GM12878 (cell line): ENCODE measurements at regions not wholly inside any gene's neighbourhood (a gene's known extent, or its start where the extent isn't known, plus 50 kb on each side); places are given as distances from the start of the nearest gene placed in this dataset.

Experiments used
- ATAC-seq: fragments of 200-7000 bp; cut with Tn5 transposase; 3 replicates; pipeline ENCODE4 v1.9.1; 2020; ENCODE audit warnings: mild to moderate bottlenecking, moderate library complexity
- BruUV-seq: library from RNA; stranded (reverse); fragments of 400-500 nt; replicated peaks from 2 replicates; lab custom pipeline; 2021; lab: Mats Ljungman, UMichigan
- CTCF ChIA-PET: fragments of 300-600 bp; sonication (Branson Sonifier 250); formaldehyde crosslinking; extraction: SDS; loops from one replicate; lab custom pipeline; 2021; ENCODE audit warnings: inconsistent platforms; lab: Yijun Ruan, JAX
- POLR2A ChIA-PET: fragments of 350-600 bp; formaldehyde crosslinking; extraction: SDS; loops from one replicate; lab custom pipeline; 2021; ENCODE audit warnings: inconsistent platforms; lab: Charles Lee
- RAD21 ChIA-PET: fragments of 300-600 bp; sonication (Branson Sonifier 250); formaldehyde crosslinking; loops from one replicate; lab custom pipeline; 2023; ENCODE audit warnings: antibody characterized with exemption; ENCODE audit not compliant: unreplicated experiment; lab: Charles Lee
- SMC1A ChIA-PET: fragments of 300-600 bp; sonication (Branson Sonifier 250); formaldehyde crosslinking; loops from one replicate; lab custom pipeline; 2023; ENCODE audit not compliant: unreplicated experiment, uncharacterized antibody; lab: Charles Lee
- DNase-seq: peaks from one replicate; pipeline ENCODE4 v3.0.0-alpha.2; 2011; ENCODE audit warnings: low read depth, low spot score
- FAIRE-seq: peaks from 3 replicates; lab custom pipeline; 2011; peaks lifted over from hg19 to GRCh38; lab: Jason Lieb, UNC
- H2AFZ ChIP-seq: 2 replicates; pipeline ENCODE4 v1.6.0; 2011; ENCODE audit warnings: low read depth, low read length, control low read depth; ENCODE audit not compliant: control insufficient read depth
- H3K27ac ChIP-seq: 2 replicates; pipeline ENCODE4 v1.5.1; 2011; ENCODE audit warnings: control low read depth; ENCODE audit not compliant: control insufficient read depth, insufficient read depth
- H3K27me3 ChIP-seq, 2 experiments: replicated peaks in 1 of 2; 2 replicates each; pipeline versions ENCODE4 v1.6.0 to v1.6.1; 2011; ENCODE audit warnings: low read length in 1 of 2; ENCODE audit not compliant: control insufficient read depth in 2 of 2, insufficient read depth in 2 of 2
- H3K36me3 ChIP-seq, 2 experiments: 2 replicates each; pipeline ENCODE4 v1.5.1; 2011; ENCODE audit warnings: low read length in 1 of 2; ENCODE audit not compliant: control insufficient read depth in 2 of 2, insufficient read depth in 2 of 2
- H3K4me1 ChIP-seq: 2 replicates; pipeline ENCODE4 v1.6.1; 2011; ENCODE audit warnings: mild to moderate bottlenecking, low read length, moderate library complexity, mixed read lengths; ENCODE audit not compliant: control insufficient read depth, insufficient read depth
- H3K4me2 ChIP-seq: 2 replicates; pipeline ENCODE4 v1.6.0; 2011; ENCODE audit warnings: control low read depth; ENCODE audit not compliant: control insufficient read depth, insufficient read depth
- H3K4me3 ChIP-seq: fragments of 200-600 bp; sonication (generic); 2 replicates; pipeline ENCODE4 v1.5.1; 2016
- H3K79me2 ChIP-seq: 2 replicates; pipeline ENCODE4 v1.6.0; 2011; ENCODE audit warnings: low read length; ENCODE audit not compliant: control insufficient read depth, insufficient read depth
- H3K9ac ChIP-seq: 2 replicates; pipeline ENCODE4 v1.8.0; 2011; ENCODE audit warnings: low read length, control low read depth, mixed read lengths; ENCODE audit not compliant: control insufficient read depth, insufficient read depth
- H3K9me3 ChIP-seq: replicated peaks from 3 replicates; pipeline ENCODE4 v1.5.1; 2011; ENCODE audit warnings: mild to moderate bottlenecking, low read length; ENCODE audit not compliant: control insufficient read depth, insufficient read depth
- H4K20me1 ChIP-seq: 2 replicates; pipeline ENCODE4 v1.6.0; 2011; ENCODE audit not compliant: control insufficient read depth, insufficient read depth
- ATF7 ChIP-seq: fragments of 450-650 bp; IDR thresholded peaks from 2 replicates; pipeline ENCODE4 v1.6.1; 2016; ENCODE audit warnings: low read depth, mild to moderate bottlenecking
- CUX1 ChIP-seq: IDR thresholded peaks from 2 replicates; pipeline ENCODE4 v1.6.1; 2012; ENCODE audit warnings: improper control_type of control experiment, low read depth, low read length; ENCODE audit not compliant: insufficient replicate concordance
- HCFC1 ChIP-seq: fragments of 150-350 bp; IDR thresholded peaks from 2 replicates; pipeline ENCODE4 v1.6.1; 2014; ENCODE audit warnings: low read length
- HDAC6 ChIP-seq: fragments of 200-600 bp; sonication (generic); IDR thresholded peaks from one replicate; pipeline ENCODE4 v1.8.0; 2017; ENCODE audit warnings: antibody characterized with exemption; ENCODE audit not compliant: unreplicated experiment
- KLF5 ChIP-seq: fragments of 450-650 bp; IDR thresholded peaks from 2 replicates; pipeline ENCODE4 v1.6.1; 2014; ENCODE audit warnings: mild to moderate bottlenecking; ENCODE audit not compliant: partially characterized antibody
- SMAD5 ChIP-seq: IDR thresholded peaks from 2 replicates; pipeline ENCODE4 v1.6.1; 2016; ENCODE audit warnings: antibody characterized with exemption, low read depth
- ZNF687 ChIP-seq: fragments of 450-650 bp; IDR thresholded peaks from 2 replicates; pipeline ENCODE4 v1.6.1; 2017; ENCODE audit warnings: mild to moderate bottlenecking, moderate library complexity
- WGBS: methylation state at CpG from one replicate; pipeline ENCODE4 v1.1.6; 2016; ENCODE audit warnings: low lambda C conversion rate; ENCODE audit not compliant: insufficient replicate concordance, insufficient coverage; ENCODE audit errors: missing lambda C conversion rate; 5-methylcytosine and 5-hydroxymethylcytosine counted together
- in situ Hi-C: fragments of 300-500 bp; cut with MboI; formaldehyde crosslinking; loops from 9 replicates; pipeline ENCODE4 v1.14.3; 2018; ENCODE audit warnings: mixed read lengths
- intact Hi-C: fragments of 100-400 bp; cut with micrococcal nuclease; formaldehyde crosslinking; loops from one replicate; pipeline ENCODE4 v1.14.2; 2022; ENCODE audit not compliant: unreplicated experiment
- TF ChIP-seq, protein P1 (sequence below): fragments of 450-650 bp; IDR thresholded peaks from 2 replicates; pipeline ENCODE4 v1.6.1; 2017; ENCODE audit warnings: low read depth, mild to moderate bottlenecking, moderate library complexity
- TF ChIP-seq, protein P2 (sequence below): fragments of 450-650 bp; IDR thresholded peaks from 2 replicates; pipeline ENCODE4 v1.6.1; 2017; ENCODE audit warnings: mild to moderate bottlenecking, low read depth, inconsistent platforms; ENCODE audit not compliant: poor library complexity, severe bottlenecking

DNA sequence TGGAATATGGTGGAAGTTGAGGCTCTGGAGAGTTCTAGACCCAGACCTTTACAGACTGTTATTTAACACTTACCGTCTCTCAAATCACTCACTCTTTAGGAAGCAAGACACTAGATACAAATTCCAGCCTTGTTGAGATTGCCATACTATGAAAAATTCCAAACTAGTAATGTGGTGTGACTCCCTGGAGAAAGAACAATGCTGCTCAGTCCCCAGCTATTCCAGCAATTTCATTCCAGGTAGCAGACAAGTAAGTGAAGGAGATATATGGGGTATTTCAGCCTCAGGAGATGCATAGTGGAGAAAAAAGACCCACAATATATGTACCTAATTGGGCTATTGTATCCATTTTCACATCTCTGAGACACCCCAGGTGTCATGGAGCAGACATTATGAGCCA, 678.9 kb upstream of the LMO3 start:
- DNase-seq, result no peak
- H3K4me2 ChIP-seq, result no peak overlapping the region
- POLR2A ChIA-PET, result interaction anchor here (0.6 kb wide), 1 partner anchor 69 kb away, joined by 3 read pairs; no protein-coding TSS in a partner anchor
- SMC1A ChIA-PET, result interaction anchor here (0.6 kb wide), 1 partner anchor 142 kb away, joined by 3 read pairs; no protein-coding TSS in a partner anchor
- no peak for FAIRE-seq
- CTCF ChIA-PET, result no interaction called here
- intact Hi-C loops, result no loop called here
- no peak overlapping the region for H3K4me3 ChIP-seq
- no peaks in the 10 kb centered on the region for H3K9me3 ChIP-seq
- RAD21 ChIA-PET, result no interaction called here
- H3K9ac ChIP-seq, result no peak overlapping the region
- no peak overlapping the region for H3K27ac ChIP-seq
- H3K27me3 ChIP-seq, result no peaks in the 10 kb centered on the region
- in situ Hi-C loops, result no loop called here
- ATAC-seq, result no peak
- H3K4me1 ChIP-seq, result no peaks in the 10 kb centered on the region
- no peak overlapping the region for H2AFZ ChIP-seq
- no TSS peak for BruUV-seq
- H4K20me1 ChIP-seq, result no peaks in the 10 kb centered on the region
- TF ChIP-seq, protein P1, sequence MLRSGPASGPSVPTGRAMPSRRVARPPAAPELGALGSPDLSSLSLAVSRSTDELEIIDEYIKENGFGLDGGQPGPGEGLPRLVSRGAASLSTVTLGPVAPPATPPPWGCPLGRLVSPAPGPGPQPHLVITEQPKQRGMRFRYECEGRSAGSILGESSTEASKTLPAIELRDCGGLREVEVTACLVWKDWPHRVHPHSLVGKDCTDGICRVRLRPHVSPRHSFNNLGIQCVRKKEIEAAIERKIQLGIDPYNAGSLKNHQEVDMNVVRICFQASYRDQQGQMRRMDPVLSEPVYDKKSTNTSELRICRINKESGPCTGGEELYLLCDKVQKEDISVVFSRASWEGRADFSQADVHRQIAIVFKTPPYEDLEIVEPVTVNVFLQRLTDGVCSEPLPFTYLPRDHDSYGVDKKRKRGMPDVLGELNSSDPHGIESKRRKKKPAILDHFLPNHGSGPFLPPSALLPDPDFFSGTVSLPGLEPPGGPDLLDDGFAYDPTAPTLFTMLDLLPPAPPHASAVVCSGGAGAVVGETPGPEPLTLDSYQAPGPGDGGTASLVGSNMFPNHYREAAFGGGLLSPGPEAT, result no peak
- no peak for TF ChIP-seq KLF5
- no peak for TF ChIP-seq SMAD5
- no peak for TF ChIP-seq HCFC1
- TF ChIP-seq, protein P2, sequence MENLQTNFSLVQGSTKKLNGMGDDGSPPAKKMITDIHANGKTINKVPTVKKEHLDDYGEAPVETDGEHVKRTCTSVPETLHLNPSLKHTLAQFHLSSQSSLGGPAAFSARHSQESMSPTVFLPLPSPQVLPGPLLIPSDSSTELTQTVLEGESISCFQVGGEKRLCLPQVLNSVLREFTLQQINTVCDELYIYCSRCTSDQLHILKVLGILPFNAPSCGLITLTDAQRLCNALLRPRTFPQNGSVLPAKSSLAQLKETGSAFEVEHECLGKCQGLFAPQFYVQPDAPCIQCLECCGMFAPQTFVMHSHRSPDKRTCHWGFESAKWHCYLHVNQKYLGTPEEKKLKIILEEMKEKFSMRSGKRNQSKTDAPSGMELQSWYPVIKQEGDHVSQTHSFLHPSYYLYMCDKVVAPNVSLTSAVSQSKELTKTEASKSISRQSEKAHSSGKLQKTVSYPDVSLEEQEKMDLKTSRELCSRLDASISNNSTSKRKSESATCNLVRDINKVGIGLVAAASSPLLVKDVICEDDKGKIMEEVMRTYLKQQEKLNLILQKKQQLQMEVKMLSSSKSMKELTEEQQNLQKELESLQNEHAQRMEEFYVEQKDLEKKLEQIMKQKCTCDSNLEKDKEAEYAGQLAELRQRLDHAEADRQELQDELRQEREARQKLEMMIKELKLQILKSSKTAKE, result no peak
- TF ChIP-seq CUX1, result no peak
- no peak for TF ChIP-seq HDAC6
- TF ChIP-seq ATF7, result no peak
- TF ChIP-seq ZNF687, result no peak
- H3K79me2 ChIP-seq, result no peaks in the 10 kb centered on the region
- no peaks in the 10 kb centered on the region for H3K36me3 ChIP-seq
- WGBS, result 36% methylated on average over 1 of the region's 1 CpG
